Endothelial cell of umbilical vein (primary cell): ENCODE measurements at regions not wholly inside any gene's neighbourhood (a gene's known extent, or its start where the extent isn't known, plus 50 kb on each side); places are given as distances from the start of the nearest gene placed in this dataset.

Source experiments
- BruUV-seq: library from RNA; stranded (reverse); fragments of 400-500 nt; replicated peaks from 2 replicates; lab custom pipeline; 2021; lab: Mats Ljungman, UMichigan
- CTCF ChIA-PET: fragments of 300-600, 350-600 bp; sonication (Branson Sonifier 250); formaldehyde crosslinking; loops from one replicate; lab custom pipeline; 2021; ENCODE audit warnings: antibody characterized with exemption, inconsistent platforms; lab: Charles Lee
- POLR2A ChIA-PET: fragments of 300-600, 350-600 bp; sonication (Branson Sonifier 250); formaldehyde crosslinking; loops from one replicate; lab custom pipeline; 2021; ENCODE audit warnings: antibody characterized with exemption, inconsistent platforms; lab: Charles Lee
- DNase-seq: peaks from one replicate; pipeline ENCODE4 v3.0.0-alpha.2; 2011; ENCODE audit warnings: low read depth, low spot score
- FAIRE-seq: peaks from 2 replicates; lab custom pipeline; 2011; peaks lifted over from hg19 to GRCh38; lab: Jason Lieb, UNC
- H2AFZ ChIP-seq: 2 replicates; pipeline ENCODE4 v1.6.0; 2012; ENCODE audit warnings: low read depth, low read length, control low read depth, inconsistent platforms
- H3K27ac ChIP-seq: 2 replicates; pipeline ENCODE4 v1.5.1; 2011; ENCODE audit warnings: low read depth, mild to moderate bottlenecking, control low read depth, low read length, moderate library complexity; ENCODE audit not compliant: insufficient read depth
- H3K27me3 ChIP-seq, 2 experiments: 2 replicates each; pipeline versions ENCODE4 v1.6.0 to v1.6.1; 2011; ENCODE audit warnings: low read length in 2 of 2, mixed read lengths in 1 of 2; ENCODE audit not compliant: control insufficient read depth in 2 of 2, insufficient read depth in 2 of 2
- H3K36me3 ChIP-seq, 2 experiments: 2 replicates in 1 of 2; 3 replicates in 1 of 2; pipeline ENCODE4 v1.5.1; 2011; ENCODE audit warnings: low read length in 2 of 2, mild to moderate bottlenecking in 1 of 2, moderate library complexity in 1 of 2; ENCODE audit not compliant: control insufficient read depth in 2 of 2, insufficient read depth in 2 of 2; ENCODE audit errors: extremely low read depth in 1 of 2
- H3K4me1 ChIP-seq: 3 replicates; pipeline ENCODE4 v1.5.1; 2011; ENCODE audit warnings: mild to moderate bottlenecking, low read length; ENCODE audit not compliant: control insufficient read depth, insufficient read depth; ENCODE audit errors: extremely low read depth
- H3K4me2 ChIP-seq: 2 replicates; pipeline ENCODE4 v1.6.1; 2011; ENCODE audit warnings: low read length, control low read depth, mixed read lengths; ENCODE audit not compliant: insufficient read depth
- H3K4me3 ChIP-seq, 3 experiments: fragments of 200-600 bp in 1 of 3; sonication (generic), shearing (Covaris generic) in 1 of 3; replicated peaks in 1 of 3; 2 replicates each; pipeline ENCODE4 v1.5.1; 2011 to 2016; ENCODE audit warnings: control low read depth in 3 of 3, low read length in 3 of 3, mild to moderate bottlenecking in 2 of 3, inconsistent platforms in 1 of 3, low read depth in 1 of 3, moderate library complexity in 1 of 3; ENCODE audit not compliant: insufficient read depth in 1 of 3
- H3K79me2 ChIP-seq: 2 replicates; pipeline ENCODE4 v1.6.0; 2012; ENCODE audit warnings: low read length, inconsistent platforms; ENCODE audit not compliant: control insufficient read depth, insufficient read depth
- H3K9ac ChIP-seq: replicated peaks from 2 replicates; pipeline ENCODE3; 2011; ENCODE audit warnings: low read length, control low read depth; ENCODE audit not compliant: insufficient read depth; ENCODE audit errors: extremely low read depth
- H3K9me1 ChIP-seq: replicated peaks from 3 replicates; pipeline ENCODE4 v1.6.0; 2011; ENCODE audit warnings: mild to moderate bottlenecking, low read length; ENCODE audit not compliant: control insufficient read depth, insufficient read depth; ENCODE audit errors: extremely low read depth
- H3K9me3 ChIP-seq: replicated peaks from 2 replicates; pipeline ENCODE4 v1.5.1; 2012; ENCODE audit warnings: low read length, inconsistent platforms; ENCODE audit not compliant: control insufficient read depth, insufficient read depth
- H4K20me1 ChIP-seq: replicated peaks from 2 replicates; pipeline ENCODE3; 2011; ENCODE audit warnings: mild to moderate bottlenecking, low read length; ENCODE audit not compliant: control insufficient read depth, insufficient read depth; ENCODE audit errors: extremely low read depth
- CTCF ChIP-seq, 2 donors: IDR thresholded peaks; 1 replicate in 1 of 2; 2 replicates in 1 of 2; pipeline ENCODE4 v1.5.1; 2011; ENCODE audit warnings: low read length in 2 of 2, mild to moderate bottlenecking in 2 of 2, moderate library complexity in 2 of 2, control low read depth in 1 of 2, inconsistent platforms in 1 of 2, low read depth in 1 of 2; ENCODE audit not compliant: insufficient read depth in 1 of 2; ENCODE audit errors: extremely low read depth in 1 of 2
- EZH2 ChIP-seq: IDR thresholded peaks from 2 replicates; pipeline ENCODE4 v1.6.1; 2012; ENCODE audit warnings: borderline replicate concordance, low read depth, mild to moderate bottlenecking, moderate library complexity, low read length, inconsistent platforms; ENCODE audit not compliant: severe bottlenecking
- FOS ChIP-seq: IDR thresholded peaks from 2 replicates; pipeline ENCODE4 v1.6.1; 2011; ENCODE audit warnings: mild to moderate bottlenecking, low read length, moderate library complexity, borderline replicate concordance; ENCODE audit not compliant: insufficient read depth
- GATA2 ChIP-seq: IDR thresholded peaks from 2 replicates; pipeline ENCODE4 v1.7.0; 2011; ENCODE audit warnings: low read depth, mild to moderate bottlenecking, moderate library complexity, mixed read lengths, low read length; ENCODE audit not compliant: insufficient read length, insufficient read depth
- JUN ChIP-seq: IDR thresholded peaks from 2 replicates; pipeline ENCODE4 v1.6.1; 2011; ENCODE audit warnings: borderline replicate concordance, low read depth; ENCODE audit not compliant: insufficient read length, insufficient read depth
- MAX ChIP-seq: IDR thresholded peaks from 2 replicates; pipeline ENCODE4 v1.6.1; 2011; ENCODE audit not compliant: insufficient read depth, insufficient read length
- MYC ChIP-seq: IDR thresholded peaks from one replicate; pipeline ENCODE4 v1.6.1; 2011; ENCODE audit warnings: mild to moderate bottlenecking, low read depth, low read length
- POLR2A ChIP-seq: IDR thresholded peaks from 2 replicates; pipeline ENCODE4 v1.6.1; 2012; ENCODE audit warnings: low read depth, mild to moderate bottlenecking, control low read depth, low read length
- POLR2AphosphoS5 ChIP-seq: IDR thresholded peaks from 2 replicates; pipeline ENCODE4 v1.6.1; 2012; ENCODE audit warnings: low read depth, mild to moderate bottlenecking, control low read depth, low read length, moderate library complexity; ENCODE audit not compliant: insufficient read depth
- dilution Hi-C: fragments of 300-500 bp; cut with MboI; formaldehyde crosslinking; loops from one replicate; pipeline ENCODE4 v1.15.0; 2019; ENCODE audit warnings: low sequenced_read_pairs; ENCODE audit not compliant: extremely low pct_ligation_motif_present
- intact Hi-C: fragments of 100-400 bp; cut with micrococcal nuclease; formaldehyde crosslinking; loops from one replicate; pipeline ENCODE4 v1.10.0; 2022

- H3K79me2 ChIP-seq: no peaks in the 10 kb centered on the region
- no peaks in the 10 kb centered on the region for H3K9me3 ChIP-seq
- DNase-seq: no peak
- intact Hi-C loops: no loop called here
- H3K4me1 ChIP-seq: no peaks in the 10 kb centered on the region
- BruUV-seq: no TSS peak
- ChIA-PET POLR2A (no interaction called here), CTCF (interaction anchor here (1.1 to 4.8 kb wide), 2 partner anchors 11 to 215 kb away, joined by 3 to 37 read pairs; no protein-coding TSS in a partner anchor)
- TF ChIP-seq GATA2: no peak
- no peak for TF ChIP-seq MAX
- TF ChIP-seq JUN: no peak
- TF ChIP-seq CTCF (IDR thresholded peaks at IDR 0.05; ENCODE audit: extremely low read depth in 1 of 2, insufficient read depth in 1 of 2, low read depth in 1 of 2, low read length in 2 of 2): no peak
- no peak for TF ChIP-seq EZH2
- TF ChIP-seq POLR2A: no peak
- no peak for TF ChIP-seq FOS
- TF ChIP-seq MYC: no peak
- TF ChIP-seq POLR2AphosphoS5: no peak
- no peak overlapping the region for H3K4me2 ChIP-seq
- H3K27ac ChIP-seq: no peak overlapping the region
- dilution Hi-C loops: no loop called here
- peaks cover 0 to 2% of the 10 kb centered on the region in 2 experiments for H3K27me3 ChIP-seq
- no peak overlapping the region for H2AFZ ChIP-seq
- H3K9ac ChIP-seq: no peak overlapping the region
- H3K9me1 ChIP-seq: no peaks in the 10 kb centered on the region
- no peaks in the 10 kb centered on the region for H3K36me3 ChIP-seq
- FAIRE-seq: no peak
- H3K4me3 ChIP-seq: no peak overlapping the region
- no peaks in the 10 kb centered on the region for H4K20me1 ChIP-seq
Observed at GRCh38 chrX:38982843-38983242, 181.6 kb downstream of the MID1IP1 start.
